ENCODE measurements at regions not wholly inside any gene's neighbourhood (a gene's known extent, or its start where the extent isn't known, plus 50 kb on each side); places are given as distances from the start of the nearest gene placed in this dataset.

- TF ChIP-seq, protein P1, sequence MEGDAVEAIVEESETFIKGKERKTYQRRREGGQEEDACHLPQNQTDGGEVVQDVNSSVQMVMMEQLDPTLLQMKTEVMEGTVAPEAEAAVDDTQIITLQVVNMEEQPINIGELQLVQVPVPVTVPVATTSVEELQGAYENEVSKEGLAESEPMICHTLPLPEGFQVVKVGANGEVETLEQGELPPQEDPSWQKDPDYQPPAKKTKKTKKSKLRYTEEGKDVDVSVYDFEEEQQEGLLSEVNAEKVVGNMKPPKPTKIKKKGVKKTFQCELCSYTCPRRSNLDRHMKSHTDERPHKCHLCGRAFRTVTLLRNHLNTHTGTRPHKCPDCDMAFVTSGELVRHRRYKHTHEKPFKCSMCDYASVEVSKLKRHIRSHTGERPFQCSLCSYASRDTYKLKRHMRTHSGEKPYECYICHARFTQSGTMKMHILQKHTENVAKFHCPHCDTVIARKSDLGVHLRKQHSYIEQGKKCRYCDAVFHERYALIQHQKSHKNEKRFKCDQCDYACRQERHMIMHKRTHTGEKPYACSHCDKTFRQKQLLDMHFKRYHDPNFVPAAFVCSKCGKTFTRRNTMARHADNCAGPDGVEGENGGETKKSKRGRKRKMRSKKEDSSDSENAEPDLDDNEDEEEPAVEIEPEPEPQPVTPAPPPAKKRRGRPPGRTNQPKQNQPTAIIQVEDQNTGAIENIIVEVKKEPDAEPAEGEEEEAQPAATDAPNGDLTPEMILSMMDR (IDR thresholded peaks at IDR 0.05), result no peak
- TF ChIP-seq POLR2A (IDR thresholded peaks at IDR 0.05), result no peak
Measured at GRCh38 chr5:168174376-168174775, 117.1 kb upstream of the WWC1 start.

Measured in thyroid gland (tissue), 4 donors.